ENCODE measurements at regions not wholly inside any gene's neighbourhood (a gene's known extent, or its start where the extent isn't known, plus 50 kb on each side); places are given as distances from the start of the nearest gene placed in this dataset.
"Not testable (repeated sequence)": the region's sequence is repeated elsewhere in the genome, so short reads cannot be mapped to it uniquely, and the experiment has no call there.

DNA sequence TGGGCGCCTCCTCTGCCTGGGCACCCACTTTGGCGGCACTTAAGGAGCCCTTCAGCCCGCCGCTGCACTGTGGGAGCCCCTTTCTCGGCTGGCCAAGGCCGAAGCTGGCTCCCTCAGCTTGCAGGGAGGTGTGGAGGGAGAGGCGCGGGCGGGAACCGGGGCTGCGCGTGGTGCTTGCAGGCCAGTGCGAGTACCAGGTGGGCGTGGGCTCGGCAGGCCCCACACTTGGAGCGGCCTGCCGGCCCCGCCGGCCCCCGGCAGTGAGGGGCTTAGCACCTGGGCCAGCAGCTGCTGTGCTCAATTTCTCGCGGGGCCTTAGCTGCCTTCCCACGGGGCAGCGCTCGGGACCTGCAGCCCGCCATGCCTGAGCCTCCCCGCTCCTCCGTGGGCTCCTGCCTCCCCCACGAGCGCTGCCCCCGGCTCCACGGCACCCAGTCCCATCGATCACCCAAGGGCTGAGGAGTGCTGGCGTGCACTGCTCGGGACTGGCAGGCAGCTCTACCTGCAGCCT lies 182.4 kb upstream of the GPRIN3 start:
- H3K27me3 Mint-ChIP-seq; intact Hi-C loops (cut with micrococcal nuclease); H3K4me3 Mint-ChIP-seq; H3K36me3 Mint-ChIP-seq (ENCODE audit: low read depth); H3K9me3 Mint-ChIP-seq; H3K27ac Mint-ChIP-seq; H3K4me1 Mint-ChIP-seq (ENCODE audit: low read depth): not testable (repeated sequence)

DNA sequence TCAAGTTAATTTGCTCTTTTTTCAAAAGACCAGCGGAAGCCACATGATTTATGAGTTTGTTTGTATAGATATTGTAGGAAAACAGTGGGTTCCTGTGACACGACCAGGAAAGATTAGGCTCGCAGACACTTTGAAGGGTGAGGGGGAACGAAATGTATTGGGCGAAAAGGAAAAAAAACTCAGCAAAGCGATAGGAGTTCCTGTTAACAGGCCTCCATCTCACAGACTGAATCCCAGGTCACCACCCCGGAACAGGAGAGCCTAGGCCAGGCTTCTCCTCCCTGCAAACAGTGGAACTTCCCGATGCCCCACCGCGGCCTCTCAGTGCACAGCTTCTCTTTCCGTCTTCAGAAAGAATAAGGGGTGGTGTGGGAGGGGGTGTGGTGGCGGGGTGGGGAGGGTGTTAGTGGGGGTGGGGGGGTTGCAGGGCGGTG lies 181.8 kb upstream of the GPRIN3 start:
- Mint-ChIP-seq H3K36me3 (ENCODE audit: low read depth) (no peaks in the 10 kb centered on the region), H3K4me1 (ENCODE audit: low read depth) (peaks cover 10% of the 10 kb centered on the region), H3K9me3 (no peaks in the 10 kb centered on the region), H3K27me3 (no peaks in the 10 kb centered on the region), H3K27ac (peak overlapping the region; percentile 63), H3K4me3 (peak overlapping the region; percentile 26)
- intact Hi-C loops (cut with micrococcal nuclease): no loop called here

DNA sequence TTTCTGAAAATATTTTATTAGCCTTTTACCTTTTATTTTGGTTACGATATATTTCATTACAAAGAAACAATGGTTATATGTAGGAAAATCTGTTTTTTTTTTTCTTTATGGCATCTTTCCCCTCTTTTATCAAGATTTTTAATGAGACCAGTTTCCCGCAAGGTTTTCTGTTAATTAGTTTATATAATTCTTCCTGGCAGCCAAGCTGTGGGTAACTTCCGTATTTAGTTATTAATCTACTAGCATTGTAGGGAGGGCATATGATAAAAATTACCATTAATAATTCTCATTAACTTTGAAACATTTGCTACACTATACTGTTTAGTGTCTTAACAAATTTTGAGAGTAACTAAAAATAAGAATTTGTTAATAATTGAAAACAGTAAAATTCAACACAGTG lies 181.1 kb upstream of the GPRIN3 start:
- Mint-ChIP-seq H3K36me3 (ENCODE audit: low read depth) (no peaks in the 10 kb centered on the region), H3K27me3 (no peaks in the 10 kb centered on the region), H3K4me3 (no peak overlapping the region), H3K27ac (peak overlapping the region; percentile 63), H3K4me1 (ENCODE audit: low read depth) (peaks cover 10% of the 10 kb centered on the region), H3K9me3 (no peaks in the 10 kb centered on the region)
- intact Hi-C loops (cut with micrococcal nuclease): no loop called here

DNA sequence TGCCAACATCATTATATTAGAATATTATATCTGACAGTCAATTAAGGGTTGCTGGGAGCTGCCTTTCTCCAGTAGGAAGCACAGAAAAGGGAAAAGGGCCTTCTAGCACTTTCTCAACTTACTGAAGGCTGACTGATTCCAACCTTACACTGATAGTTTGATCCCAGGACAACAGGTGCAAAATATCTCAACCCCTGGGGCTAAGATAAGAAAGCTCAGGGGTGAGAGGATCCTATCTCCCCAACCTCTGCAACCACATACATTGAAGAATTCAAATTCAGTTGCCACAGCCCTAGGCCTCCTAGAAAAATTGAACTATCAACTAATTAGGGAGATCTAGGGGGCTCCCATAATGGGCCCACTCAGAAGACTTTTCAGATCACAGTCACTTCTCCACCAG lies 179.1 kb upstream of the GPRIN3 start:
- intact Hi-C loops (cut with micrococcal nuclease): no loop called here

DNA sequence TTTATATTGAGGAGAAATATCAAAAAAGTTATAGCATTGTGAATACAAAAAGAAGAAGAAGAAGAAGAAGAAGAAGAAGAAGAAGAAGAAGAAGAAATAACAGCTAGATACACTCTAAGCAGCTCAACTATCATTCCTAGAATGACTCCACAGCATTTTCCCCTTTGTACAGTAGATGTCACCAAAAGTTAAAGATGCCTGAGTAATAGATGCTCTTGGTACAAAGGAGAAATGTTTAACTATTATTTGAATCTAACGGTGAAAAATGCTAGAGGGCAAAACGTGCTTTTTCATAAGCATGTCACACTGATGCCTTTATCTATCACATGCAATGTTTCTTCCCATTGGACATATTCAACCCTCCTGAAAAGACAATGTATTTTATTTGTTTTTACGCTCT lies 178.4 kb upstream of the GPRIN3 start:
- H3K27me3 Mint-ChIP-seq: no peaks in the 10 kb centered on the region
- peaks cover 5% of the 10 kb centered on the region for H3K4me1 Mint-ChIP-seq (ENCODE audit: low read depth)
- H3K27ac Mint-ChIP-seq: no peak overlapping the region
- no peak overlapping the region for H3K4me3 Mint-ChIP-seq
- no peaks in the 10 kb centered on the region for H3K9me3 Mint-ChIP-seq
- intact Hi-C loops (cut with micrococcal nuclease): no loop called here
- H3K36me3 Mint-ChIP-seq (ENCODE audit: low read depth): no peaks in the 10 kb centered on the region

More for the DNA sequence above, 179.1 kb upstream of the GPRIN3 start:
- Mint-ChIP-seq H3K4me1 (ENCODE audit: low read depth) (peaks cover 5% of the 10 kb centered on the region), H3K27me3 (no peaks in the 10 kb centered on the region), H3K4me3 (no peak overlapping the region), H3K36me3 (ENCODE audit: low read depth) (no peaks in the 10 kb centered on the region), H3K27ac (peak overlapping the region; percentile 57), H3K9me3 (no peaks in the 10 kb centered on the region)

DNA sequence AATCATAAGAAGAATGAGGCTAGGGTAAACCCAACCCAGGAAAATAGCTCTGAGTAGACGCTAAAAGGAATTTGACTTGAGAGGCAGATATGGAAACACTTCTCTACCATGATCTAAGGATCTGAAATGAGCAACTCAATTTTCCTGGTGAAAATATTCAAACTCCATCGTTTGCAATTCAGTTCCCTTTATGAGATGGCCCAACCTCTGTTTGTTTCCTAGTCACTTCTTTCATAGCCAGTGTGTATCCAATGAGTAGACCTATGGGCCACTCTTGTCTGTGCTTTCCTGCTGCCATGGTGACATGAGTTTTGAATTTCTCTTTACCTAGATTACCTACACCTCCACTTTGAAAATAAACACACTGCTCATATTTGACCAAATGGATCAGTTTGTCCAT lies 176.2 kb upstream of the GPRIN3 start:
- Mint-ChIP-seq H3K36me3 (ENCODE audit: low read depth) (no peaks in the 10 kb centered on the region), H3K4me3 (no peak overlapping the region), H3K9me3 (no peaks in the 10 kb centered on the region), H3K4me1 (ENCODE audit: low read depth) (no peaks in the 10 kb centered on the region), H3K27ac (no peak overlapping the region), H3K27me3 (no peaks in the 10 kb centered on the region)
- intact Hi-C loops (cut with micrococcal nuclease): loop anchor here (5.0 kb wide), 1 partner anchor 418 kb away; no protein-coding TSS in a partner anchor

DNA sequence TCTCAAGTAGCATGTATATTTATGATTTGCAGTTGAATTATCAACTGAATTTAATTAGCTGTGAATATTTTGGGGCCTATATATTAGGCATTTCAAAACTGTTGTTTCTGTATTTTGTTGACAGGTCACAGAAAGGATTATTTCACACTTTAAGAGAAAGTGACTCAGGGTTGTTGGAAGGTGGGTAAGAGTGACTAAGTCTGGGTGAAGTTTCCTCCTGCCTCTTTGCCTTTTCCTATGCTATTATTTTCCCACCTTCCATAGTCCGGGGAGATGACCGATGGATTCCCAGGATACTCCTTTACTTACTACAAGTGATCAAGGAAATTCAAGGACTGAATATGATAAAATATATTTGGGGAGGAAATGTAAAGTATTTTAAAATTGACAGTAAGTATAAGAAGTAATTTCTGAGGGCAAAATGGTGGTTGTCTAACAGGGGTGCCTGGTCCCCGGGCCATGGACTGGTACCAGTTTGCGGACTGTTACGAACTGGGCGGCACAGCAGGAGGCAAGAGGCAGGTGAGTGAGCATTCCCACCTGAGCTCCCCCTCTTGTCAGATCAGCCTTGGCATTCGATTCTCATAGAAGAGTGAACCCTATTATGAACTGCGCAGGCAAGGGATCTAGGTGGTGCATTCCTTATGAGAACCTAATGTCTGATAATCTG lies 175.5 kb upstream of the GPRIN3 start:
- Mint-ChIP-seq H3K27ac (no peak overlapping the region), H3K27me3 (no peaks in the 10 kb centered on the region)
- intact Hi-C loops (cut with micrococcal nuclease): loop anchor here (5.0 kb wide), 1 partner anchor 419 kb away; no protein-coding TSS in a partner anchor

DNA sequence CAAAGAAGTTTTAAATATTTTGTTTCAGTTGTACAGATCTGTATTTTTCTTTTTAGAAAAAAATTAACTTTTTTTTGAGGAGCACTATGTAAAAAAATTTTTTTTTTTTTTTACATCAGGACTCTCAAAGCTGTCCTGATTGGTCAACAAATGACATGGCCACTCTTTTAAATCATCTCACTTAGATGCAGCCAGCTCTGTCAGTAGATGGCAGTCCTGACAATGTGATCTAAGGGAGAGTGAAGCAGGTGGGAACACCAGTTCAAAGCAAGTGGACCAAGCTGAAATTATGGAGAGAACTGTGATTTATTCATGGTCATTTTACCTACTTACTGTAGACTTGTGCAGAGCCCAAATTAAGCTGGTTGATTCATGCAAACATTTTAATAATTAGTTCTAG lies 174.7 kb upstream of the GPRIN3 start:
- H3K36me3 Mint-ChIP-seq (ENCODE audit: low read depth): no peaks in the 10 kb centered on the region
- intact Hi-C loops (cut with micrococcal nuclease): loop anchor here (5.0 kb wide), 1 partner anchor 420 kb away; no protein-coding TSS in a partner anchor
- no peak overlapping the region for H3K4me3 Mint-ChIP-seq
- no peaks in the 10 kb centered on the region for H3K27me3 Mint-ChIP-seq
- no peaks in the 10 kb centered on the region for H3K4me1 Mint-ChIP-seq (ENCODE audit: low read depth)
- H3K27ac Mint-ChIP-seq: no peak overlapping the region
- H3K9me3 Mint-ChIP-seq: no peaks in the 10 kb centered on the region

More for the DNA sequence above, 175.5 kb upstream of the GPRIN3 start:
- H3K9me3 Mint-ChIP-seq: no peaks in the 10 kb centered on the region
- H3K36me3 Mint-ChIP-seq (ENCODE audit: low read depth): no peaks in the 10 kb centered on the region
- no peaks in the 10 kb centered on the region for H3K4me1 Mint-ChIP-seq (ENCODE audit: low read depth)
- no peak overlapping the region for H3K4me3 Mint-ChIP-seq

DNA sequence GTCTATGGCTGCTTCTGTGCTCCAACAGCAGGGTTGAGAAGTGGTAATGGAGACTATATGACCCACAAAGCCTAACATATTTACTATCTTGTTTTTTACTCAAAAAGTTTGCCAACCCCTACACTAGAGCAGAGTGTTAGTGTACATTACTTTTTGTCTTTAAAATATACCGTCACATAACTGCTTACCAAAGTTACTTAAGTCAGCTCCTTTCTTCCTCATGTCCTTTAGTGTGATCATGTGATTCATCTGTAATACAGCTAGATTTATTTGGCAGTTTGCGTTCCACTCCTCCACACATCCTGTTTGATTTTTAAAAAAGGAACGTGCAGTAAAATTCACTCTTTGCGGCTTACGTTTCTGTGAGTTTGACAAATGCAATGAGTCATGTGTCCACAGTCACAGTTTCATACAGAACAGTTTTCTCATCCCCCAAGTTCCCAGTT lies 162.4 kb upstream of the GPRIN3 start:
- H3K36me3 Mint-ChIP-seq (ENCODE audit: low read depth): no peaks in the 10 kb centered on the region
- intact Hi-C loops (cut with micrococcal nuclease): no loop called here
- H3K27me3 Mint-ChIP-seq: no peaks in the 10 kb centered on the region

DNA sequence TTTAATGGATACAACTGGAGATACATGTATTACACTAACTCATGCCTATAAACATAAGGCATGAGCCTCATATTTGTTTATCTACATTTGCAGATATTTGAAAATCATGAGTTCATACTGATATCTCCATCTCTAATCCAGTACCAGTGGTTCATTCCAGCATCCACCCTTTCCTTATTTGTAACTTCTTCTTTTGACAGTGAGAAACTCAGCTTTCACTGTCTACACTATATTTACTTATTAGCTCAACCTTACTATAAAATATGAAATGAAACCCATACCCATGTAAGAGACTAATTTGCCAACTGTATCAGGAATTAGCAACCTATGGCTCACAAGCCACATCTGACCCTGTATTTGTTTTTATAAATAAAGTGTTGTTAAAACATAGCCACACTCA lies 161.9 kb upstream of the GPRIN3 start:
- H3K4me3 Mint-ChIP-seq: peak overlapping the region; percentile 51
- intact Hi-C loops (cut with micrococcal nuclease): no loop called here
- peak overlapping the region; percentile 81 for H3K27ac Mint-ChIP-seq
- H3K36me3 Mint-ChIP-seq (ENCODE audit: low read depth): no peaks in the 10 kb centered on the region
- H3K27me3 Mint-ChIP-seq: no peaks in the 10 kb centered on the region
- H3K4me1 Mint-ChIP-seq (ENCODE audit: low read depth): peaks cover 29% of the 10 kb centered on the region
- H3K9me3 Mint-ChIP-seq: no peaks in the 10 kb centered on the region

More for the DNA sequence above, 162.4 kb upstream of the GPRIN3 start:
- H3K9me3 Mint-ChIP-seq: no peaks in the 10 kb centered on the region
- peak overlapping the region; percentile 51 for H3K4me3 Mint-ChIP-seq
- H3K27ac Mint-ChIP-seq: peak overlapping the region; percentile 81
- peaks cover 29% of the 10 kb centered on the region for H3K4me1 Mint-ChIP-seq (ENCODE audit: low read depth)

DNA sequence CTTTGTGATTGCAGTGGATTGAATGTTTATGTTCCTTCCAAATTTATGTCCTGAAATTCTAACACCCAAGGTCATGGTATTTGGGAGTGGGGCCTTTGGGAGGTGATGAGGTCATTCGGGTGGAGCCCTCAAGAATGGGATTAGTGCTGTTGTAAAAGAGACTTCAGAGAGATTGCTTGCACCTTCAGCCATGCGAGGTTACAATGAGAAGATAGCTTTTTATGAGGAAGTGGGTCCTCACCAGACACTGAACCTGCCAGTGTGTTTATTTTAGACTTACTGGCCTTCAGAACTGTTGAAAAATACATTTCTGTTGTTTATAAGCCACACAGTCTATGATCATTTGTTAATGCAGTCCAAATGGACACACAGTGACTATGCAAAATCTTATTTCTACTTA lies 161.0 kb upstream of the GPRIN3 start:
- H3K27me3 Mint-ChIP-seq: no peaks in the 10 kb centered on the region
- peak overlapping the region; percentile 81 for H3K27ac Mint-ChIP-seq
- intact Hi-C loops (cut with micrococcal nuclease): no loop called here
- H3K9me3 Mint-ChIP-seq: no peaks in the 10 kb centered on the region
- peaks cover 29% of the 10 kb centered on the region for H3K4me1 Mint-ChIP-seq (ENCODE audit: low read depth)
- no peaks in the 10 kb centered on the region for H3K36me3 Mint-ChIP-seq (ENCODE audit: low read depth)
- no peak overlapping the region for H3K4me3 Mint-ChIP-seq

DNA sequence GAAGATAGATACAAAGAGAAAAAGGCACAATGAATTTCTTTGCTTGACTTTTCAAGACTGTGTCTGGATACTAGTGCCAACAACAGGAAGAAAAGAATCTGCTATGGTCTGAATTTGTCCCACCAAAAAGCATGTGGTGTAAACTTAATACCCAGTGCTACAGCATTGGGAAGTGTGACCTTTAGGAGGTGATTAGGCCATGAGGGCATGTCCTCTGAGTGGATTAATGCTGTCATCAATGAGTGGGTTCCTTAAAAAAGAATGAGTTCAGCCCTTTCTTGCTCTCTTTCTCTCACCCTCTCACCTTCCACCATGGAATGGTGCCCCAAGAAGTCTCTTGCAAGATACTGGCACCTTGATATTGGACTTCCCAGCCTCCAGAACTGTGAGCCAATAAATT lies 155.7 kb upstream of the GPRIN3 start:
- no peaks in the 10 kb centered on the region for H3K27me3 Mint-ChIP-seq
- intact Hi-C loops (cut with micrococcal nuclease): no loop called here
- H3K36me3 Mint-ChIP-seq (ENCODE audit: low read depth): no peaks in the 10 kb centered on the region
- H3K9me3 Mint-ChIP-seq: no peaks in the 10 kb centered on the region
- peaks cover 7% of the 10 kb centered on the region for H3K4me1 Mint-ChIP-seq (ENCODE audit: low read depth)
- no peak overlapping the region for H3K4me3 Mint-ChIP-seq
- H3K27ac Mint-ChIP-seq: no peak overlapping the region

DNA sequence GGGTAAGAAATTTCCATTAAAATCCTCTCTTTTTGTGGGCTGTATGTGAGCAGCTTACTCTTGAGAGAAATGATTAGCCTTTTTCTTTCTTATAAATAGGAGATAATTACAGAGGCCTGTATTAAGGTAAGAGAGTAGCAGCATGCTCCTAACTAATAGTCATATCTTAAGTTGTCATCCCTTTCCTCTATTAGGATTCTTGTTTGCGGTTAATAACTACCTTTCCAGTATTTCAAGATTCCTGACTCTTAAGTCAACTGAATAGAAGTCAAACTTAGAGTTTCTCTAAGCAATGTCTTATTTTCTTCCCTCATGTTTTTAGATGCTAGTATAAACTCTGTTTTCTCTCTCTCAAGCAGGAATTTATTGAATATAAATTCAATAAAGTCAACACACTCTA lies 139.9 kb upstream of the GPRIN3 start:
- H3K27me3 Mint-ChIP-seq: no peaks in the 10 kb centered on the region
- intact Hi-C loops (cut with micrococcal nuclease): no loop called here
- H3K4me1 Mint-ChIP-seq (ENCODE audit: low read depth): no peaks in the 10 kb centered on the region
- H3K9me3 Mint-ChIP-seq: peaks cover 30% of the 10 kb centered on the region
- peaks cover 6% of the 10 kb centered on the region for H3K36me3 Mint-ChIP-seq (ENCODE audit: low read depth)
- no peak overlapping the region for H3K27ac Mint-ChIP-seq
- no peak overlapping the region for H3K4me3 Mint-ChIP-seq

DNA sequence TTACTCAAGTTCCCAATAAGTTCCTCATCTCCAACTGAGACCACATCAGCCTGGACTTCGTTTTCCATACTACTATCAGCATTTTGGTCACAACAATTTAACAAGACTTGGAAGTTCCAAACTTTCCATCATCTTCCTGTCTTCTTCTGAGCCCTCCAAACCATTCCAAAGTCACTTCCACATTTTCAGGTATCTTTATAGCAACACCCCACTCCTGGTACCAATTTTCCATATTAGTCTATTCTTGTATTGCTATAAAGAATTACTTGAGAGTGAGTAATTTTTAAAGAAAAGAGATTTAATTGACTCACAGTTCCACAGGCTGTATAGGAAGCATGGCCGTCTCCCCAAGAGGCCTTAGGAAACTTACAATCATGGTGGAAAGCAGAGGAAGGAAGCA lies 138.6 kb upstream of the GPRIN3 start:
- H3K36me3 Mint-ChIP-seq (ENCODE audit: low read depth): peaks cover 6% of the 10 kb centered on the region
- intact Hi-C loops (cut with micrococcal nuclease): no loop called here
- peaks cover 30% of the 10 kb centered on the region for H3K9me3 Mint-ChIP-seq
- no peaks in the 10 kb centered on the region for H3K4me1 Mint-ChIP-seq (ENCODE audit: low read depth)
- no peak overlapping the region for H3K27ac Mint-ChIP-seq
- H3K4me3 Mint-ChIP-seq: no peak overlapping the region
- no peaks in the 10 kb centered on the region for H3K27me3 Mint-ChIP-seq

DNA sequence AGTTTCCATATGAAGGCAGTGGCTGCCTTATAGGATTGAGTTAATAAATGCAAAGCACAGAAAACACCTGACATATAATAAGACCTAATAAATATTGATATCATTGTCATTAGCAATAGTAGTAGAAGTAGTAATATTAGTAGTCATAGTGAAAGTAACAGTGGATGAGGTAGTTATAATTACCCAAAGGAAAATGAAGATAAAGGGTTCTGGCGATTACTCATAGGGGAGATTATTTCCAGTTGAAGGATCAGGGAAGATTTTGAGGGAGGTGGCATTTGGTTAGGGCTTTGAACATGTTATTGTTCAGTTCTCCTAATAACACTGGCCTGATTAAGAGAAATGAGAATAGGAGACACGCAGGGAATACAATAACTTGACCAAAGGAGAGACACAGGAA lies 131.9 kb upstream of the GPRIN3 start:
- Mint-ChIP-seq H3K4me3 (no peak overlapping the region), H3K4me1 (ENCODE audit: low read depth) (peaks cover 10% of the 10 kb centered on the region), H3K27me3 (no peaks in the 10 kb centered on the region), H3K27ac (no peak overlapping the region), H3K9me3 (peaks cover 5% of the 10 kb centered on the region), H3K36me3 (ENCODE audit: low read depth) (no peaks in the 10 kb centered on the region)
- intact Hi-C loops (cut with micrococcal nuclease): loop anchor here (2.0 kb wide), 1 partner anchor 461 kb away; no protein-coding TSS in a partner anchor

Measured in dendritic cell treated with granulocyte-macrophage colony-stimulating factor and Interleukin-4, amounts not matched to agents 40 ng/mL and 50 ng/mL, for 4 days (primary cell).